Hindlimb muscle (tissue), 1 donor: ENCODE measurements at regions not wholly inside any gene's neighbourhood (a gene's known extent, or its start where the extent isn't known, plus 50 kb on each side); places are given as distances from the start of the nearest gene placed in this dataset.
A peak's percentile ranks its signal among the peaks of the same experiment; 100 is the strongest.
"Not testable (repeated sequence)": the region's sequence is repeated elsewhere in the genome, so short reads cannot be mapped to it uniquely, and the experiment has no call there.

Source experiments
- DNase-seq: peaks from one replicate; pipeline ENCODE4 v3.0.0-alpha.2; 2013

DNA sequence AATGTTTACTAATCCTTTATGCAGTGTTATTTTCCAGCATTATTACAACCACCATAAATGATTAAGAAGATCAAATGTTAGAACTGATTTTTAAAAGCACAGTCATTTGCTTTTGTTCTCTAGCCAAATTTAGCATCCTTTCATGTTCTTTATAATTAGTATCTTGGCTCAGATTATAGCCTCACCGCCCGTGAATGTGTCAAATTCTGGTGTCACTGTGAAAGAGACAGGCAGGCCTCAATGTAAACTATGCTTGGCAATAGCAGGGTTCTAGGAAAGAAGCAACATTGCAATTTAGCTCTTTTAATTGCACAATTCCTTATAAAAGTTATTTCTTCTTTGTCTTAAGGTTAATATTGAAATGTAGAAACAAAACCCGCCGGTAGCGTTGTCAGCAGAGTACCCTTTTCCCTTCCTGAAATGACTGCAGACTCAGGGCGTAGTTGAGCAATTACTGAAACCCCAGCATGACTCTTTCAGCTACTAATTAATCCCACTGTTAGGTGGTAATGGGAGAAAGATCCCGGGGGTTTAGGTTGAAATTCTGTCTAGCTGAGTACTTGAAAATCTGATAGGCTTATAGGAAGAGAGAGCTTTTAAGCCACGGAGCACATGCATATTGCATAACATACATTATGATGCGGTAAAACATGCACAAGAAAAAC, 1600.5 kb upstream of the SEL1L start:
- DNase-seq, result no peak

DNA sequence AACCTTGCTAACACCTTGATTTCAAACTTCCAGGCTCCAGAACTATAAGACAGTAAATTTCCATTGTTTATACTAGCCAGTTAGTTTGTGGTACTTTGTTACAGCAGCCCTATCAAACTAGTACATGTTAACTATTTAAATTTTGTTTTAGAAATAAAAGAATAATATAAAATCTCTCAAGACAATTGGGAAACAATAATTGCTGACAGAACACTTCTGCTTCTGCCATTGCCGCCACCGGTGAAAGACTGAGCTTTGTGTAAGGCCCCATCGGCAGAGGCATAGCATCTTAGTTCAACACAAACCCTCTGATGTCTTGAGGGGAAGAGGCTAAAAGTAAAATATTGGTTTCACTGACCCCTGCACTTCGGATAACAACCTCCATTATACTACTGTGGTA, 1607.1 kb upstream of the SEL1L start:
- DNase-seq, result no peak

GRCh38 chr14:83147006-83147405, 1613.4 kb upstream of the SEL1L start:
- DNase-seq, result no peak

DNA sequence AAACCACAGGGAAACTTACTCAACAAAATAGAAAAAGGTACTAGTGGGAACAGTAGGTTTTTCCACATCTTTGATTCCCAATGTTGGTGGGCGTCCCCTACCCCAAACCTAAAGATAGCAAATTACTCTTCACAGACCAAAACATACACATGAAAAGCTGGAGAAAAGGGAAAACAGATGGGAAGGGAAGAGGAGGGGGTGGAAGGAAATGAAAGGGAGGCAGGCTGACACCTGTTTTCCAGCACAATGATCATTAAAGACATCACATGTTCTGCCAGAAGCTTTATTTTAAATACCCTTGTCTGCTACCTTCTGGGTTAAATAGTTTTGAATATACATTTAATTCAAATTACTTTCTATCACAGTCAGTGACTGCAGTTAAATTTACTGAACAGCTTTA, 1617.9 kb upstream of the SEL1L start:
- DNase-seq, result no peak

DNA sequence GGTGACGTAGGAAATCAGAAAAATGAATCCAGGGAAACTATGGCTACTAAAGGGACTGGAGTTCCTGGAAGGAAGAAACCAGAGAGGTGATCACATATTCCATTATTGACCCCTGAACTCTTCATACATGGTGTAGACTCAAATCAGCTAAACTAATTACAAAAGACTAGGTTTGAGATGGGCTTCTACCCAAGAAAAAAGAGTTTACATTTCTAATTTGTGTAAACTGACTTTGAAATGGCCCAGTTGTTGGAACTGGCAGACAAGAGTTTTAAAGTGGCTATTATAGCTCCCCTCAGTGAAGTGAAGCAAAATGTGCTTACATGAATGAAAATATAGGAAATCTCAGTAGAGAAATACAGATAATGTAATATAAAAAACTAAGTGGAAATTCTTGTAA, 1619.4 kb upstream of the SEL1L start:
- no peak for DNase-seq

GRCh38 chr14:83162361-83162929, 1628.8 kb upstream of the SEL1L start:
- no peak for DNase-seq

GRCh38 chr14:83163016-83163415, 1629.4 kb upstream of the SEL1L start:
- no peak for DNase-seq

DNA sequence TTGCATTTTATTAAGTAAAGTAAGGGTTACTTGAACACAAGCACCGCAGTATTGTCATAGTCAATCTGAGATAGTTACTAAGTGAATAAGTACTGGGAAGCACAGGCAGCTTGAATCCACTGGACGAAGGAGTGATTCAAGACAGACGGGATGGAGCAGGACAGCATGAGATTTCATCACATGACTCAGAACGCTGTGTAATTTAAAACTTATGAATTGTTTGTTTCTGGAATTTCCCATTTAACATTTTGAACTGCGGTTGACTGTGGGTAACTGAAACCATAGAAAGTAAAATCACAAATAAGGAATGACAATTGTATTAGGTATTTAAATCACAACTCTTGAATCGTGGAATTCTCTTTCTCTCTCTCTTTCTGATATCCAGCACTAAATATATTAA, 1630.4 kb upstream of the SEL1L start:
- DNase-seq, result peak; percentile 4

DNA sequence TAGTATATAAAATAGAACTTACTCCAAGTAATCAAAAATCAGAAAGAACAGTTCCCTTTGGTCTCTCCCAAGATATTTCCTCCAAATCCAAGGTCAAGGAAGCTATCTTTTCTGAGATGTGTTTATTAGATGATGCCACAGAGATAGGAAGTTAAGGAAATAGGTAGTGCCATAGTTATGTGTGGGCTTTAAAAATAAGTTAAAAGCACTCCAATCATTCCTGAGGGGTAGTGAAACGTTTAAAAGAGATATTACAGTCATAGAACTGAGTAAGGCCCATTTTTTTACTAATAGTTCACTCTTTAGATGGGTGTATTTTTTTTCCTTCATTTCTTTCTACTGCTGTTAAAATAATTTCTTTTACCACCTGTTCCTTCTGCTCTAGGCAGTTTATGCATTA, 1630.9 kb upstream of the SEL1L start:
- DNase-seq, result no peak

- DNase-seq, result no peak
Observed at GRCh38 chr14:83170165-83170564, 1636.5 kb upstream of the SEL1L start.

GRCh38 chr14:83171761-83172160, 1638.1 kb upstream of the SEL1L start:
- no peak for DNase-seq

DNA sequence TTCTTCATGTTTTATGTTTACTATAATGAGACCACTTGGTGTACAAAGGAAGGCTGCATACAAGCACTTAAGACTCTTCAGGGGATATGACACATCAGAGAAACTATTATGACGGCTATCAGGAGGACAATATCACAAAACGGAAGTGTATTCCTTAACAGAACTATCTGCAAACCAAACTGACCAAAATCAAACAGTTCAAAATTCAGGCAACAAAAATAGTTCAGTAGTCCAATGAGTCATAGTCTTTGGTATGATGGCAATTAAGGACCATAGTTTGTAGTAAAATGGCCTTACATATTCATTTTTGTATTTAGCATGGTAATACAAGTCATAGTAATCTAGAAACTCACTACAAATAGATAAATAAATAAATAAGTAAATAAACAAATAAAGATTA, 1638.7 kb upstream of the SEL1L start:
- DNase-seq, result no peak

- no peak for DNase-seq
Observed at GRCh38 chr14:83173687-83174086, 1640.0 kb upstream of the SEL1L start.

DNA sequence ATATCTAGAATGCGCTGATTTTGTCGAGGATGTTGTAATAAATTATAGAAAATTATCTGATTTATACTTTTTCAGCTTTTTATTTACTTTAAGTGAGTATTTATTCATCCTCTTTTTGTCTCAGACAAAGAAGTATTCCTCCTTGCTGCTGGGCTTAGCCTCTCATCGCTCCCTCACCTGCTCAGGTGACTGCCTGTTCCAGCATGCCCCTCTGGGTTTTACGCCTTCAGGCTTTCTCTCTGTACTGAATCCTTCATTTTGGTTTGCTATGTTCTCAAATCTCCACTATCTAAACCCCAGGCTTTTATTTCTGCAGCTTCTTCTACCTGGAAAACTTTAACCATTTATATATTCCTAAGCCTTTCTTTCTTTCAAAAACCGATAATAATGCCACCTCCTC, 1650.9 kb upstream of the SEL1L start:
- DNase-seq, result no peak

DNA sequence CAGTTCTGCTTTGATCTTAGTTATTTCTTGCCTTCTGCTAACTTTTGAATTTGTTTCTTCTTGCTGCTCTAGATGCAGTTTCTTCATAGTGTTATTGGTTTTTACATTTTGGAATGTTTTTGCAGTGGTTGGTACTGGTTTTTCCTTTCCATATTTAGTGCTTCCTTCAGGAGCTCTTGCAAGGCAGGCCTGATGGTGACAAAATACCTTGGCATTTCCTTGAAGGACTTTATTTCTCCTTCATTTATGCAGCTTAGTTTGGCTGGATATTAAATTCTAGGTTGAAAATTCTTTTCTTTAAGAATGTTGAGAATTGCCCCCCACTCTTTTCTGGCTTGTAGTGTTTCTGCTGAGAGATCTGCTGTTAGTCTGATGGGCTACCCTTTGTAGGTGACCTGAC, 1654.7 kb upstream of the SEL1L start:
- not testable (repeated sequence) for DNase-seq

DNA sequence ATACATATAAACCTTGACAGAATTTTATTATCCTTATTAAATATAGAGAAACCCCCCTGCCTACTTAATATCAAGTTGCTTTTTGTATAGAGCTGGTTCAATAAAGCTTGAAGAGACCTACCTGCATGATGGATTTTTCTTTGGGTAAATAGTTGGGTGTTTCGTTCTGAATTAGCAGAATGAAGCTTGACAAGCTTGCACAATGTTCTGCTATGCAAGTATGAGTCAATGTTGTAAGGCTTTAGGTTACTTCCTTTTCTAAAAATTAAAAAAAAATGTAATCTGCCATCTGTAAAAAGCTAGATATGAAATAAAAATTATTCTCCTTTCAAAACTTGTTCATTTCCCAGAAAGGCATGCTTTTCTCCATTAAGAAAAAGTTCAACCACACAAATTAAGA, 1662.6 kb upstream of the SEL1L start:
- no peak for DNase-seq

DNA sequence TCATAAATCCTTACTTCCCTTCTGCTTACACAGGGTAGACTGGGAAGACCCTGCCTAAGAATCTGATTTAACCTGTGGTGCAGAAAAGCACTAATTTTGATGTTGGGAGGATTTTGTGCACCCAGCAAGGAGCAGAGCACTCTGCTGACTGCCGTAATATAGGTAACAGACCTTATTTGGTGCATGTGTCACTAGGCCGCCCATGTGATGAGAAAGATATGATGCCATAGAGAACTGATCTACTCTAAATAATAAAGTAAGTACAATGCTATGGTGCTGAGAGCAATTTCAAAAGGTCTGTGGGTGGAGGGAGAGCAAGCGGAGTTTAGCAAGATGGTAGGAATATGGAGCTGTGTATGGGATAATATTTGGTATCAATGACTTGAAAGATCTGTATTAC, 1663.6 kb upstream of the SEL1L start:
- no peak for DNase-seq

DNA sequence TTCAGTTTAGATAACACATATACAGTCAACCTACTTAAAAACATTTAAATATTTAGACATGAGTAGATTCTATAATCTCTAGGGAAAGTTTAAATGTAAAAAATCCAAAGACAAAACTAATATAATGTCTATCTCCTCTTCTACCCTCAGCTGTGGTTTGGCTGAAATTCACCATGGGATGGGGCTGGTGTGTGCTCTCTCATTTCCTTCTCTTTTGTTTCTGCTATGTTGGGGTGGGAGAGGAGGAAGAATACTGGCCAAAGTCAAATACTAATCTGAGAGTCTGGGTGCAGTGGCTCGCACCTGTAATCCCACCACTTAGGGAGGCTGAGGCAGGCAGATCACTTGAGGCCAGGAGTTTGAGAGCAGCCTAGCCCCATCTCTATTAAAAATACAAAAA, 1673.9 kb upstream of the SEL1L start:
- DNase-seq, result no peak

DNA sequence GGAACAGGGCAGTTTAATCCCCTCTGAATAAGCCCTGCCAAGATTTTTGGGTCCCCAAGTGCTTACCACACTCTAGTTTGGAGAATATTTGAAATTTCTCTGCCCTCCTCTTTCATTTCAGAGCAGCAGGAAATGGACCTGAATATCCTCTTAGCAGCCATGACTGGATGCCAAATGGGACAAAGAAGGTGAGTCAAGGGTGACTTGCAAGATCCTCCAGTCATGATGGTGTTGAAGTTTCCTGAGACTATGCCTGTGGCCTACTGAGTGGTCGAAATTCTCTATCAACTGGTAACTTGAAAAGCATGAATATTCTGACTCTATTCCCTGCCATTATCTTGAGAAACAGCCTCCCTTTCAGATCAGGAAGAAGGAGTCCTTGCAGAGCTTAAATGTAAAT, 1674.7 kb upstream of the SEL1L start:
- no peak for DNase-seq

DNA sequence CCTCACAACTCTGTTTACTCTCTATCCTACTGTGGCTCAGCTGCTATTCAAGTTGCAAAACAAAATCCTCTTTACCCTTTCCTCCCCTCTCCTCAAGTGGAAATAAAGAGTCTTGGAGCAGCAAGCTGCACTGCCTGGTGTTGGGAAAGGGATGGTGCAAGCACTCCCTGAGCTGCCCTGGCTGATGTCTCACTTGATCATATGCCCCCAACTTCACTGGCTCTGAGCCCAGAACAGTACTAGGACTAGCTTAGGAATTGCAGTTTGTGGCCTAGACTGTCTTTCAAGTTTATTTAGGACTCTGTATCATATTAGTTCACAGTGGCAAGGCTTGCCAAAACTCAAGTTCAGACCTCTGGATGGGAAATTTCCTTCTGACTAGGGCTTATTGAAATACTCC, 1683.8 kb upstream of the SEL1L start:
- DNase-seq, result no peak

DNA sequence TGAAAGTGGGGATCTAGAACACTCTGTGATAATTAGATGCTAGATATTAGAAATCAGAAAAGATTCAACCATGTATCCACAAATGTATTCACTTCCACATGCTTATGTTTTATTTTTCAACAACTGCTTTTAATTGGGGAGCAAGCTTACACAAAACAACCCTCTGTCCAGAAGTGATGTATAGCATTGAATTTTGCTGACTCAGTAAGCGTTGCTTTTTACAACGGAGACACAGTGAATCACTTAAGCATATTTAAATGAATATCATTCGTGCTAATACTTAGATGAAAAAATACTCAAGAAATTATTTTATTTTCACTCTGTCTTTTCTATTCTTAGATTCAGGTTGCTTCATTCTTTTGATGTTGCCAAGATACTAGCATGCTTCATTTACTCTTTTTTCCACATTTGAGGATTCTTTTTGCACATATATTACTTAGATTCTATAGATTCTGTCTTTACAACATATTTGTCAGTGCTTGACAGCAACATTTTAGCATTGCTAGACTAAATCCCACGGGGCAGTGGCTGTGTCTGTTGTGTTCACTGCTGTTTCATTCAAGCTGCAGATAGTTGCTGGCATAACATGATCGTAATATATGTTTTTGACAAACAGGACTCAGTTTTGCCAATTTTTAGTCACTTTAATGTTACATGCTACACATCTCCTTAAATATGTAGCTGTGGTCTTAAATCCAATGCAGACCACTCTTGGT, 1714.4 kb upstream of the SEL1L start:
- no peak for DNase-seq

DNA sequence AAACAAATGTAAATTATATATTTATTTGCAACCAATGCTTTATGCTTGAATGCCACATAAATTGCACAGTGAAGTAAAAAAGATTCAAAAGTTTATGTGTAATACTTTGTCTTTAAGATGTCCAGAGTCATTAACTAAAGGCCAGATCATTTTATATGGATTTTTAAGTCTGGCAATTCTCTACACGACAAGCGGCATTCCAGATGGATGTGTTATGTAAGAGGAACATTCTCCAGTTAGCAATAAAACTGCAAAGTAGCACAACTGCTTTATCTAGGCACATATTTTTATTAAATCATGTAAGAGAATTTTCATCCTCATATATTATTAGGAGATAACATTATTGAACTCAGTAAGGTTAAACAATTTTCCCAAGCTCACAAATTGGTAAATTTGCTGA, 1717.7 kb upstream of the SEL1L start:
- DNase-seq, result peak; percentile 21

- DNase-seq, result no peak
Observed at GRCh38 chr14:83253870-83254269, 1720.2 kb upstream of the SEL1L start.

DNA sequence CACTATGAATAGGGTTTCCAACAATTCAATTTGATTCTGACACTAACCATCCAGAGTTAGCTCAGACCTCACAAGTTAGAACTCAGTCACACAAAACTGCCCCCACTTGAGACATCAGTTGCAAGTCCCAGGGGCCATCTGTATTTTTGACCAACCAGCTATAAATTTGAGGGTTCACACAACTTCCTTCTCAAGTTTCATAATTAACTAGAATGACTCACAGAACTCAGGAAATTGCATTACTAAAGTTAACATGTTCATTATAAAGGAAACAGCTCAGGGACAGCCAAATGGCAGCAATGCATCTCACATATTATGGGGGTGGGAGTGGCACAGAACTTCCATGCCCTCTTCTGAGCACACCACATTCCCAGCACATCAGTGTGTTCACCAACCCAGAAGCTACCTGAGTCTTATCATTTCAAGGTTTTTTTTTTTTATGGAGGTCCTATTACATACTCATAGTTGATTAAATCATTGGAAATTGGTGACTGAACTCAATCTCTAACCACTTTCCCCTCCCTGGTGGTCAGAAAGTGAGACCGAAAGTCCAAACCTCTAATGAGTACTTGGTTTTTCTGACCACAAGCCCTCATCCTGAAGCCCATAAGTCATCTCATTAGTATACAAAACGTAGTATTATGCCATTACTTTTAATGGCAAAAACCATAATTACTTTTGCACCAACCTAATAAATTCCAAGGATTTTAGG, 1721.5 kb upstream of the SEL1L start:
- no peak for DNase-seq
